NCI-H1417 treated with DMSO at 0.1 percent for 48 hours (cell line): ENCODE measurements at regions not wholly inside any gene's neighbourhood (a gene's known extent, or its start where the extent isn't known, plus 50 kb on each side); places are given as distances from the start of the nearest gene placed in this dataset.
"Not testable (repeated sequence)": the region's sequence is repeated elsewhere in the genome, so short reads cannot be mapped to it uniquely, and the experiment has no call there.

ENCODE experiments used
- DNase-seq: peaks from one replicate; lab custom pipeline; 2025; lab: John Stamatoyannopoulos, UW

DNA sequence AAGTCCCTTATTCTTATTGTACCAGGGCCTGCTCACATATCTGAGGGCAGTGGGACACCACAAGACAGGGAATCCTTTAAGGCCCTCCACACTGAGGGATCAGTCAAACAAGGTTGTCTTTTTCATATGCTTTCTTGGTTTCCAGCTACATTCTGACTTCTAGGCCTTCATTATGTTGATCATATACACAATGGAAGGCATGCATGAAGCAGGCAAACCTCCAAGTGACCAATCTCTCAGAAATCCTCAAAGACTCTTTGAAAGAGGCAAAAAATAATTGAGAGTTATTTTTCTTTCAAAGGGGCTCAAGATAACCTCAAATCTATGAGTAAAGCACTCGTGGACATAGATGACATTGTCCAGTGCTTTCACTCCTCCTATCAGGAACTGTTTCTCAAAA, 1195.9 kb upstream of the ACO1 start:
- DNase-seq, result no peak

DNA sequence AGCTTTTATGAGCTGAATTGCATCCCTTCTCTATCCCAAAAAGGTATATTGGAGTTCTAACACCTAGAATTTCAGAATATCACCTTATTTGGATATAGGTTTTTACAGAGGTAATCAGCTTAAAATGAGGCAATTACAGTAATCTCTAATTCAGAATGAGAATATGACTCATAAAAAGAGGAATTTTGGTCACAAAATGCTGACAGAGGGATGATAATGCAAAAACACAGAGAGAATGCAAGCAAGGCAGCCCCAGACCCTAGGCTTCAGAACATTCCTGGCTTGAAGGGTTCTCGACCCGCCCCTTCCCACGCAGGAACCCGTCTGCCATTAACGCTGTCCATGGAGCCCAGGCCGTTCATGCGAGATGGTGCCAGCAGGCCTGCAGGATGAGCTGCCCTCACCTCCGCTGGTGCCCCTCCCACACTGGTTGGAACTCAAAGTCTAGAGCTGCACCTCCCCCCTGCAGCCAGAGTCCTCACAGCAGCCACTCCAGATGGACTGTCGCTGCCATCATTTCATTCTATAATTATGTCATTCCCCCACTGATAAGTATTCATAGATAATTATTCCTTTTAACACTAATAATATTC, 1173.4 kb upstream of the ACO1 start:
- no peak for DNase-seq

DNA sequence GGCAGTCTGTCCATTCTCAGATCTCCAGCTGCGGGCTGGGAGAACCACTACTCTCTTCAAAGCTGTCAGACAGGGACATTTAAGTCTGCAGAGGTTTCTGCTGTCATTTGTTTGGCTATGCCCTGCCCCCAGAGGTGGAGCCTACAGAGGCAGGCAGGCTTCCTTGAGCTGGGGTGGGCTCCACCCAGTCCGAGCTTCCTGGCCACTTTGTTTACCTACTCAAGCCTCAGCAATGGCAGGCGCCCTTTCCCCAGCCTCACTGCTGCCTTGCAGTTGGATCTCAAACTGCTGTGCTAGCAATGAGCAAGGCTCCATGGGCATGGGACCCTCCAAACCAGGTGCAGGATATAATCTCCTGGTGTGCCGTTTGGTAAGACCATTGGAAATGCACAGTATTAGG, 1154.5 kb upstream of the ACO1 start:
- DNase-seq, result not testable (repeated sequence)

DNA sequence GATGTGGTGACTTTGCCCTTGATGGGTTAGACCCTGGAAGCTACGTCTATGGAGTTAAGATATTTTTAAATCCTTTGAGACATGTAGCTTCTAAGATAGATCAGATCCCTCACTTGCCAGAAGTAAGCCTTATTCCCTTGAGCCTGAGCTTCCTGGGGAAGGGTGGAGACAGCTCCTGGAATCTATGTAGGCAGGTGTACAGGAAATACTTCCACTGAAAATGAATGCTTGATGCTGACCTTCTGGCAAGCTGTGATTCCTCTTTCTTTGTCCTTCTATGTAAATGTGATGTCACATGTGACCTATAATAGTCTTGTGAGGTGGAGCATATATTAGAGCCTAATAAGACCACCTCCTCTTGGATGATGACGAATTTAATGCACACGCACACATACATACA, 1152.0 kb upstream of the ACO1 start:
- no peak for DNase-seq

DNA sequence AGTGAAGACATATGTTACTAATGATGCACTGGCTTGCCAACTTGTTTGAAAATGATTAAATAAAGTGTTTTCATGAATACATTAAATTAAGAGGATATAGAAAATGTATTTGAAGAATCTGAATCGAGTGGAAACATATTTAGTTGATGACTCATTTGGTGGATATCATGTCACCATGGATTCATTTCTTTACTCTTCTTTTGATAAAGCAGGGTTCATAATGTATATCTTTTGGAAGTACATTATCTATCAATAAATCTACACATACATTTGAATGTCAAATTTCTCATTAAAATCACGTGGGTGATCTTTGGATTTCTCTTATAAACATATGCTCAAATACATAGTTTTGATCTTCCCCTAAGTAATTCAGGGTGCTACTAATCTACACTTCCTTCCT, 1148.1 kb upstream of the ACO1 start:
- DNase-seq, result no peak

DNA sequence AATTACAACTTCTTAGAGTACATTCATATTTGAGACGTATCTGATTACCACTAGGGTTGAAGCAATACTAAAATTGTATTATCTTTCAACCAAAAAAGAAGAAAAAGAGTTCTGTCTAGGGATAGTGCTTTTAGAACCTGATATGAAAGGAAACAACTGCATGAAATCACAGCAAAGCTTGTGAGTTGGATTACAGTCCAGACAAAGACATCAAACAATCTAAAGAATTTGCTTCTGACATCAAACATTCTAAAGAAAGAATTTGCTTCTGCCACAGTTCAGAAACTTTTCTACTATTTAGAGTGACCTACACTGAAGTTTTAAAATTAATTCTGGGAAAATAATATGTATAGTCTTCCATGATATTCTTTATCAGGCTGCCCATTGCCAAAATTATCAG, 1141.1 kb upstream of the ACO1 start:
- DNase-seq, result no peak

DNA sequence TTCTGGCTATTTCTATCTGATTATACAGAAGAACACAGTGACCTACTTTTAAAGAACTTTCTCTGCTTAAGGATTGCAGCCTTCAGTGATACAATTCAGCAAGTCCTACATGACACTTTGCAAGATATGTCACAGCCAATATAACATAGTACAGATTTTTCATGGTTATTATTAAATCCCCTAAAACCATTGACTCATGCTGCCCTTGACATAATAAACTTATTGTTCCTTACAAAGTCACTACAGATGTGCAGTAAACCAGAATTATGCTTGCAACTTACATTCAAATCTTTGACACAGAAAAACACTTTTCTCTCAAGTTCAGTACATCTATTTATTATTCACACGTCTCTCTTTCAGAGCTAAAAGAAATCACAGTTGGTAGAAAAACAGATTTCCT, 1136.3 kb upstream of the ACO1 start:
- DNase-seq, result no peak

DNA sequence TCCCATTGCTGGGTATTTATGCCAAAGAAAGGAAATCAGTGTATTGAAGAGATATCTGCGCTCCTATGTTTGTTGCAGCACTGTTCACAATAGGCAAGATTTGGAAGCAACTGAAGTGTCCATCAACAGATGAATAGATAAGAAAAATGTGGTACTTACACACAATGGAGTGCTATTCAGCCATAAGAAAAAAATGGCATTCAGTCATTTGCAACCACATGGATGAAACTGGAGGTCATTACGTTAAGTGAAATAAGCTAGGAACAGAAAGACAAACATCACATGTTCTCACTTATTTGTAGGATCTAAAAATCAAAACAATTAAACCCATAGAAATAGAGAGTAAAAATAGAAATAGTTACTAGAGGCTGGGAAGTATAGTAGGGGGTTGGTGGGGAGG, 1133.1 kb upstream of the ACO1 start:
- no peak for DNase-seq

DNA sequence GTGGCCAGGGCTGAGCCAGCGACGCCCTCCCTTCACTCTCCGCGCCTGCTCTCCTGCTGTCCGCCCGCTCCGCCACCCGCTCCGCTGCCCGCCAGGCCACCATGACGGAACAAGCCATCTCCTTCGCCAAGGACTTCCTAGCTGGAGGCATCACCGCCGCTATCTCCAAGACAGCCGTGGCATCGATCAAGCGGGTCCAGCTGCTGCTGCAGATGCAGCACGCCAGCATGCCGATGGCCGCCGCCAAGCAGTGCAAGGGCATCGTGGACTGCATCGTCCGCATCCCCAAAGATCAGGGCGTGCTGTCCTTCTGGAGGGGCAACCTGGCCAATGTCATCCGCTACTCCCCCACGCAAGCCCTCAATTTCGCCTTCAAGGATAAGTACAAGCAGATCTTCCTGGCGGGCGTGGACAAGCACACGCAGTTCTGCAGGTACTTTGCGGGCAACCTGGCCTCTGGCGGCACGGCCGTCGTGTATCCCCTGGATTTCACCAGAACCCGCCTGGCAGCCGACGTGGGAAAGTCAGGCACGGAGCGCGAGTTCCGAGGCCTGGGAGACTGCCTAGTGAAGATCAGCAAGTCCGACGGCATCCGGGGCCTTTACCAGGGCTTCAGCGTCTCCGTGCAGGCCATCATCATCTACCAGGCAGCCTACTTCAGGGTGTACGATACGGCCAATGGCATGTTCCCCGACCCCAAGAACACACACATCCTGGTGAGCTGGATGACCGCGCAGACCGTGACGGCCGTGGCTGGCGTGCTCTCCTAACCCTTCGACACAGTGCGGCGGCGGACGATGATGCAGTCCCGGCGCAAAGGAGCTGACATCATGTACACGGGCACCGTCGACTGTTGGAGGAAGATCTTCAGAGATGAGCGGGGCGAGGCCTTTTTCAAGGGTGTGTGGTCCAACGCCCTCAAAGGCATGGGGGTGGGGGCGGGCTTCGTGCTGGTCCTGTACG, 1130.4 kb upstream of the ACO1 start:
- DNase-seq, result no peak

DNA sequence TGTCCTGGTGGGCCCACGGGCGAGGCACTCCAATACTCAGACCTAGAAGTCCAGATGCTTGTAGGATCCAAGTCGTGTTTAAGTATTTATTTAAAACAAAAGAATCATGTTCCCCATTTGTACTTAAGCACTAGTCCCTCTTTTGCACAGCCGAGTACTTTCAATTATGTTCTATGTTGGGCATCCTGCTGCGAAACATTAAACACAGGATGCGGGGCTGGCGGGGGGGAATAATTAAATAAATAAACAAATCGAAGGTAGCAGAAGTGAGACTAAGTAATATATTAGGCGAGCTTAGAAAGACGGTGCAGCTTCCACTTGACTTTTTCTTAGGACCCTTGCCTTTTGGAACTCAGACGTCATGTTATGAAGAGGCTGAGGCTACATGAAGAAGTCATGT, 1129.2 kb upstream of the ACO1 start:
- no peak for DNase-seq

DNA sequence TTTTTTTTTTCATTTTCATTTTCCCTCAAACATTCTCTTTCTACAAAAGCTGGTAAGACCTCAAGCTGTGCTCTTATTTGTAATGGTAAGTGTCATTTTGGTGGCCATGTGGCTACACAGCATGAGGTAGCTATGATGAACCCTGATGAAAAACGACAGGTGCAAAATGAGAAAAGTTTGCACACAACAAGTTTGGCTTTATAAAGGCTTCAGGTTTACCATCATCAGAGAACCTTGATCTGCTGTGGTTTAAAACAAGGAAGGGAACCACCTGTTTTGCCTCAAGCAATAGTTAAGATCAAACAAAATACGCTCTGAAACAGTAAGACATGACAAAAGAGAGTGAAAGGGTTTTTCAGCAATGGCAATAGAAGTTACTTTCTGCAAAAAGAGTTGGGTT, 1124.6 kb upstream of the ACO1 start:
- DNase-seq, result no peak

DNA sequence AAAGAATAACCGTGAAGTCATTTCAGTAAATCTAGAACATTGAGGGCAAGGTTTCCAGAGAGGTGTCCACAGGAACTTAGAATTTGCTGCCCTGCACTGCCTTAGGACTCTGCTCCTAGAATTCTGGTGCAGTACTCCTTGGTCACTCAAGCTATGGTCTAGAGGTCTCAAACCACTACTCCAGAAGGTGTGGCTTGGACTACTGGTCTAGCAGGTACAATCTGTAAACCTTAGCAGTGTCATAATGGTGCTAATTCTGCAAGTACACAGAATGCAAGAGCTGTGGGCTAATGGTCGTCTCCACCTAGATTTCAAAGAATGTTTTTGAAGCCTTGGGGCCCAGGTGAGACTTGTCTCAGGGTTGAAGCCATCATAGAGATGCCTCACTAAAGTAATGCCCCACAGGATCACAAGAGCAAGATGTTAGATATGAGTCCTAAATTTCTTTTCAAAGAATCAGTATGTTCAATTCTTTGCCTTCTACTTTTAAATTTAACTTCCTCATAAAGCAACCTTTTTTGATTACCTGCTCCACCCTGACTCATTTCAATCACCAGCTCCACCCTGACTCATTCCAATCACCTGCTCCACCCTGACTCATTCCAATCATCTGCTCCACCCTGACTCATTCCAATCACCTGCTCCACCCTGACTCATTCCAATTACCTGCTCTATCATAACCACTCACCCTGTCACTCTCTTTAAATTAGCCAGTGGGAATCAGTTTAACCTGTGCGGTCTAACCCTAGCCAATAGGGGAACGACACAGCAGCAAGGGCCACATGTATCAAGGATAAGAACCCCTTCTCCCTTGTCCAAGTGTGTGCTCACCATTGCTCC, 1111.8 kb upstream of the ACO1 start:
- DNase-seq, result no peak

DNA sequence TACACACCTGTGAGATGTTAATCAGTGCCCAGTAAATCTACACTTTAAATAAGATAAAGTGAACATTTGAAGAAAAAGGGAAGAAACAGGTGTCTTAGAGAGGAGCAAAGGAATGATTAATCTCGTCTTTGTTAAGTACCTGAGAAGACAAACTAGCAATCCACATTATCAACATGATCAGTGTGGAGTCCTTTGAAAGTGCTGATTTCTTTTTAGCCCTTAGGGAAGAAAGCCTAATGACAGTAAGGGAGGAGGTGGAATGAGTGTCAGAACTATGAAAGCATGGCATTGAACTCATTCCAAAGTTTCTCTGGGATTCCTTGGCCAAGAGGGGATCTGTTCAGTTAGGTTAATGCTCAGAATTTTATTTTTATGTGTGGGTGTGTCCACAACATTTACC, 1109.0 kb upstream of the ACO1 start:
- no peak for DNase-seq

DNA sequence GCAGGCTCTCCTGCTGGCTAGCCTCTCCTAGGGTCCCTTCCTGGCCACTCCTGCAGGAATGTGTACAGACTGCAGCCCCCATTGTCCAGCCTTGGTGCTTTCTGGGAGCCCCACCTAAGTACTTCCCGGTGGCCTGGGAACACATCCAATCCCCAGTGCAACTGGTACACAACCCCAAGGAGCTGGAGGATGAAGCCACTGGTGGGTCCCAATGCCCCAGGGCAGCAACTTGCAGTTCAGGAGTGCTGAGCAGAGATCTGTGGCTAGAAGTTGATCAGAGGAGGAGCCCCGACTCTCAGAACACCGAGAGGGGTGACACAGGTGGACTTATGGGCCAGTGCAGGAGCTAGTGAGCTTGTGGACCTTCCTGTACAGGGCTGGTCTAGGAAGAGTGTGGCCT, 1093.7 kb upstream of the ACO1 start:
- no peak for DNase-seq

DNA sequence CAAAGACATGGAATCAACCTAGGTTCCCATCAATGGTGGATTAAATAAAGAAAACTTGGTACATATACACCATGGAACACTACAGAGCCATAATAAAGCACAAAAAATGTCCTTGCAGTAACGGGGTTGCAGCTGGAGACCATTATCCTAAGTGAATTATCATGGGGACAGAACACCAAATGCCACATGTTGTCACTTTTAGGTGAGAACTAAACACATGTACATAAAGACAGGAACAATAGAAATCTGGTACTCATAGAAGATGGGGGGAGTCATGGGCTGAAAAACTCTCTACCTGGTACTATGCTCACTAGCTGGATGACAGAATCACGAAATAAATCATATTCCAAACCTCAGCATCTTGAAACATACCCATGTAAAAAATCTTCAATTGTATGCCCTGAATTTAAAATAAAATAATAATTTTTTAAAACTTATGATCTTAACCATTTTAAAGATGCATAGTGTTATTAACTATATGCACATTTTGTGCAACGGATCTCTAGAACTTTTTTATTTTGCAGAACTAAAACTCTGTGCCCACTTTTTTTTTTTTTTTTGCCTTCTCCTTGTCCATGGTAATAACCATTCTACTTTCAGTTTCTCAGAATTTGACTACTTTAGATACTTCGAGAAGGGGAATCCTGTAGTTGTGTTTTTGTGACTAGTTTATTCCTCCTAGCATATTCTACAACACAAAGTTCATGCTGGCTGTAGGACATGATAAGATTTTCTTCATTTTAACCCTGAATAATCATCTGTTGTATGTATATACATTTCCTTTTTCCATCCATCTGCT, 1081.6 kb upstream of the ACO1 start:
- DNase-seq, result no peak

DNA sequence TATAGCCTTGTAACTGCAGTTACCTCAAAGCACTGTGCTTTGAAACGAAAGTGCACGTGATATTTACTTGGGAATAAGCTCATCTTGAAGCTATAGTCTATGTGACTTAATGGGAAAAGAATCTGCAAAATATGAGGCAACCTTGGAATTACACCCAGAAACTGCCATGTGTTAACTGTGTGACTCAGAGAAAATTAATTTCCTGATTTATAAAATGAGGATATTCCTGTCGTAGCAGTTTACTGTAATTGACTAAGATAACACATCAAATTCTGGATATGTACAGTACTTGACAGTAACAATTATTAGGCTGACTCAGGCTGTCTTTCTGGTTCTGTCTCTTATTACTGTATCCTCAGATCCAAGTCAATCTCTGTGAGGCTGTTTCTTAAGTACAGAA, 1079.9 kb upstream of the ACO1 start:
- no peak for DNase-seq

DNA sequence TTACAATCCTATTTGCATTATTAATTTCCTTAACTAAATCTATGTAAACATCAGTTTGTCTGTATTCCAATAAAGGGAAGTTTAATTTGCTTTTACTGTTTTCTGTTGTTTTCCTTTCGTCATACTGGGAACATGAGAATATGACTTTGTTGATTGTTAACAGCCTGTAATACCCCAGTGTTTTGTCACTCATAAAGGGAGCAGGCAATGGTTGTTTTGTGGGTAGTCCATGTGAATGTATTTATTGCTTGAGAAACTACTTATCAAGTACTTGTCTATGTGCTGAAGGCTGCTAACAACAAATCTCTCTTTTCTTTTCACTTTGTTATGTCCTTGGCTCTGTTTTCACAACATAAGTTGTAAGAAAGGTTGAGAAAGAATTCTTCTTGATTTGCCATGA, 1070.2 kb upstream of the ACO1 start:
- DNase-seq, result no peak

DNA sequence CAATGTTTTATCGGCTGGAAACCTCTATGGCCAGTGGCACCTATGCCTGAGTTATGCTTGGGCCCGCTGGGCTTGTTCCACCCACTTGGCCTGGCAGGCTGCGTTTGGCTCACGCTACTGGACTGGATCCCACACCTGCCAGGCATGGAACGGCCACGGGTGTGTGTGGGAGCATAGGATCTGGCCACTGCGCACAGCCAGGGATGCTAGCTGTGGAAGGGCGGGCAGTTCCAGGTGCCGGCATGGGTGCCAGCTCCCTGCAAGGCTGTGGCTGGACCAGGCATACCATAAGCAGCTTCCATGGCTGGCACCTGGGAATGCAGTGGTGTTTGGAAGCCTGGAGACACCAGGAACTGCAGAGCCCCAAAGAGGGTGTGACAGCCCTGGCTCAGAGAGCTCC, 1063.9 kb upstream of the ACO1 start:
- DNase-seq, result no peak

DNA sequence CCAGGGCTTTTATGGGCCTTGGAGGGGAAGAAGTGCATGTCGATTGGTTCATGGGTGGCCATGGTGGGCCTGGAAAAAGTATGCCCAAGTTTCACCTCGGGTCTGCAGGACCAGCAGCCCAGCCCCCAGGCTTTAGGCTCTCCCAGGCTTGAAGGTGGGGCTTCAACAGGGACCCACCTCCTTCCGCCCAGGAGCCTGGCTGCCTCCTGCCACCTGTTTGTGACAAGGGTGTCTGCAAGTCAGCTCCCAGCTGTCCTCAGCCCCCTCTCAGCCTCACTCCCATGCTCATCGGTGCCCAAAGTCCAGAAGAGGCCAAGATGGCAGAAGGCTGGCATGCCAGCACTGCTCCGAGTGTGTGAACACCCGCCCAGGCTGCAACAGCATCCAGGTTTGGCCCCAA, 1063.2 kb upstream of the ACO1 start:
- no peak for DNase-seq

DNA sequence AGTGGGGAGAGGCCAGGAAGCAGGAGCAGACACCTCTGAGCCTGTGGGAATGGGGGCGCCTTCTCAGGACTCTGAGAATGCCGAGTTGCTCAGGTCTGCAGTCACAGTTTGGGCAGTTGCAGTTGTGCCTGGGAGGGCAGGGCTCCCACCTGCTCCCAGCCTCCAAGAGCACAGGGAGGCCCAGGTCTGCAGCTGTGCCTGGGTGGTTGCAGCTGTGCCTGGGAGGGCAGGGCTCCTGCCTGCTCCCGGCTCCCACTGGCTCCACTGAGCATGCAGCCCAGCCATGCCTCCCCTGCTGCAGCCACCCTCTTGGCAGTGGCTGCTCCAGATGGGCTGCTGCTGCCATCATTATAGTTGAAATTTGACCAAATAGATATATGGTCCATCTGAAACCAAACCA, 1062.8 kb upstream of the ACO1 start:
- DNase-seq, result no peak

DNA sequence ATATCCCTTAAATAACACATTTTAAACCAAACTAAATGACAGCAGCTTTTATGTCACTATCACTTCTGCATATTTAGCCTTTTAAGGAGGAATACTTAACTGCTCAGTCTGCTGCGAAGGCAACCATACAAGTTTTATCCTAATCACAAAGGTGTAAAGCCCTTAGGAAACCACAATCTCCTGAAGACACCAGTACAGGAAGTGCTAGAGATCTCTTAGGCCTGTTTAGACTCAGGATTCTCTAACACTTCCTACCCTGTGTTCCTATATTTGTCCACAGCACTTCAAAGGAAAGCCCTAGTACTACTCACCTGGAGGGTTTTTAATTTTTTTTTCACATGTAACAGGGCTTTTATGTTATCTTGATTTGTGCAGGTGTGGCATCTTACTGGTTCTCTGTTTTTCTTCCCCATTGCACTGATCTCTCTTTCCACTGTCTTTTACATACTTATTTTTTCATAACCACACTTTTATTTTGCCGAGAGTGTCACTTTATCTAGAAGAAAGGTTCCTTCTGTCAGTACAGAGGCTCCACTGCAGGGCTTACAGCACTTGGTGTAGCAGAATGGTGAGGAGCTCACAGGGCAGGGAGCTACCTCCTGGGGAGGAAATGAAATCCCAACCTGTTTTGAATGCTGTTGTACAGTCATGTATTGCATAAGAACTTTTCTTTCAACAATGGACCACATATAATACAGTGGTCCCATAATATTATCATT, 1060.6 kb upstream of the ACO1 start:
- DNase-seq, result no peak
